Endothelial cell of umbilical vein (primary cell): ENCODE measurements at regions not wholly inside any gene's neighbourhood (a gene's known extent, or its start where the extent isn't known, plus 50 kb on each side); places are given as distances from the start of the nearest gene placed in this dataset.

Experiments used
- BruUV-seq: library from RNA; stranded (reverse); fragments of 400-500 nt; replicated peaks from 2 replicates; lab custom pipeline; 2021; lab: Mats Ljungman, UMichigan
- CTCF ChIA-PET: fragments of 300-600, 350-600 bp; sonication (Branson Sonifier 250); formaldehyde crosslinking; loops from one replicate; lab custom pipeline; 2021; ENCODE audit warnings: antibody characterized with exemption, inconsistent platforms; lab: Charles Lee
- POLR2A ChIA-PET: fragments of 300-600, 350-600 bp; sonication (Branson Sonifier 250); formaldehyde crosslinking; loops from one replicate; lab custom pipeline; 2021; ENCODE audit warnings: antibody characterized with exemption, inconsistent platforms; lab: Charles Lee
- DNase-seq: peaks from one replicate; pipeline ENCODE4 v3.0.0-alpha.2; 2011; ENCODE audit warnings: low read depth, low spot score
- FAIRE-seq: peaks from 2 replicates; lab custom pipeline; 2011; peaks lifted over from hg19 to GRCh38; lab: Jason Lieb, UNC
- H2AFZ ChIP-seq: 2 replicates; pipeline ENCODE4 v1.6.0; 2012; ENCODE audit warnings: low read depth, low read length, control low read depth, inconsistent platforms
- H3K27ac ChIP-seq: 2 replicates; pipeline ENCODE4 v1.5.1; 2011; ENCODE audit warnings: low read depth, mild to moderate bottlenecking, control low read depth, low read length, moderate library complexity; ENCODE audit not compliant: insufficient read depth
- H3K27me3 ChIP-seq, 2 experiments: 2 replicates each; pipeline versions ENCODE4 v1.6.0 to v1.6.1; 2011; ENCODE audit warnings: low read length in 2 of 2, mixed read lengths in 1 of 2; ENCODE audit not compliant: control insufficient read depth in 2 of 2, insufficient read depth in 2 of 2
- H3K36me3 ChIP-seq, 2 experiments: 2 replicates in 1 of 2; 3 replicates in 1 of 2; pipeline ENCODE4 v1.5.1; 2011; ENCODE audit warnings: low read length in 2 of 2, mild to moderate bottlenecking in 1 of 2, moderate library complexity in 1 of 2; ENCODE audit not compliant: control insufficient read depth in 2 of 2, insufficient read depth in 2 of 2; ENCODE audit errors: extremely low read depth in 1 of 2
- H3K4me1 ChIP-seq: 3 replicates; pipeline ENCODE4 v1.5.1; 2011; ENCODE audit warnings: mild to moderate bottlenecking, low read length; ENCODE audit not compliant: control insufficient read depth, insufficient read depth; ENCODE audit errors: extremely low read depth
- H3K4me2 ChIP-seq: 2 replicates; pipeline ENCODE4 v1.6.1; 2011; ENCODE audit warnings: low read length, control low read depth, mixed read lengths; ENCODE audit not compliant: insufficient read depth
- H3K4me3 ChIP-seq, 3 experiments: fragments of 200-600 bp in 1 of 3; sonication (generic), shearing (Covaris generic) in 1 of 3; replicated peaks in 1 of 3; 2 replicates each; pipeline ENCODE4 v1.5.1; 2011 to 2016; ENCODE audit warnings: control low read depth in 3 of 3, low read length in 3 of 3, mild to moderate bottlenecking in 2 of 3, inconsistent platforms in 1 of 3, low read depth in 1 of 3, moderate library complexity in 1 of 3; ENCODE audit not compliant: insufficient read depth in 1 of 3
- H3K79me2 ChIP-seq: 2 replicates; pipeline ENCODE4 v1.6.0; 2012; ENCODE audit warnings: low read length, inconsistent platforms; ENCODE audit not compliant: control insufficient read depth, insufficient read depth
- H3K9ac ChIP-seq: replicated peaks from 2 replicates; pipeline ENCODE3; 2011; ENCODE audit warnings: low read length, control low read depth; ENCODE audit not compliant: insufficient read depth; ENCODE audit errors: extremely low read depth
- H3K9me1 ChIP-seq: replicated peaks from 3 replicates; pipeline ENCODE4 v1.6.0; 2011; ENCODE audit warnings: mild to moderate bottlenecking, low read length; ENCODE audit not compliant: control insufficient read depth, insufficient read depth; ENCODE audit errors: extremely low read depth
- H3K9me3 ChIP-seq: replicated peaks from 2 replicates; pipeline ENCODE4 v1.5.1; 2012; ENCODE audit warnings: low read length, inconsistent platforms; ENCODE audit not compliant: control insufficient read depth, insufficient read depth
- H4K20me1 ChIP-seq: replicated peaks from 2 replicates; pipeline ENCODE3; 2011; ENCODE audit warnings: mild to moderate bottlenecking, low read length; ENCODE audit not compliant: control insufficient read depth, insufficient read depth; ENCODE audit errors: extremely low read depth
- CTCF ChIP-seq, 2 donors: IDR thresholded peaks; 1 replicate in 1 of 2; 2 replicates in 1 of 2; pipeline ENCODE4 v1.5.1; 2011; ENCODE audit warnings: low read length in 2 of 2, mild to moderate bottlenecking in 2 of 2, moderate library complexity in 2 of 2, control low read depth in 1 of 2, inconsistent platforms in 1 of 2, low read depth in 1 of 2; ENCODE audit not compliant: insufficient read depth in 1 of 2; ENCODE audit errors: extremely low read depth in 1 of 2
- EZH2 ChIP-seq: IDR thresholded peaks from 2 replicates; pipeline ENCODE4 v1.6.1; 2012; ENCODE audit warnings: borderline replicate concordance, low read depth, mild to moderate bottlenecking, moderate library complexity, low read length, inconsistent platforms; ENCODE audit not compliant: severe bottlenecking
- FOS ChIP-seq: IDR thresholded peaks from 2 replicates; pipeline ENCODE4 v1.6.1; 2011; ENCODE audit warnings: mild to moderate bottlenecking, low read length, moderate library complexity, borderline replicate concordance; ENCODE audit not compliant: insufficient read depth
- GATA2 ChIP-seq: IDR thresholded peaks from 2 replicates; pipeline ENCODE4 v1.7.0; 2011; ENCODE audit warnings: low read depth, mild to moderate bottlenecking, moderate library complexity, mixed read lengths, low read length; ENCODE audit not compliant: insufficient read length, insufficient read depth
- JUN ChIP-seq: IDR thresholded peaks from 2 replicates; pipeline ENCODE4 v1.6.1; 2011; ENCODE audit warnings: borderline replicate concordance, low read depth; ENCODE audit not compliant: insufficient read length, insufficient read depth
- MAX ChIP-seq: IDR thresholded peaks from 2 replicates; pipeline ENCODE4 v1.6.1; 2011; ENCODE audit not compliant: insufficient read depth, insufficient read length
- MYC ChIP-seq: IDR thresholded peaks from one replicate; pipeline ENCODE4 v1.6.1; 2011; ENCODE audit warnings: mild to moderate bottlenecking, low read depth, low read length
- POLR2A ChIP-seq: IDR thresholded peaks from 2 replicates; pipeline ENCODE4 v1.6.1; 2012; ENCODE audit warnings: low read depth, mild to moderate bottlenecking, control low read depth, low read length
- POLR2AphosphoS5 ChIP-seq: IDR thresholded peaks from 2 replicates; pipeline ENCODE4 v1.6.1; 2012; ENCODE audit warnings: low read depth, mild to moderate bottlenecking, control low read depth, low read length, moderate library complexity; ENCODE audit not compliant: insufficient read depth
- dilution Hi-C: fragments of 300-500 bp; cut with MboI; formaldehyde crosslinking; loops from one replicate; pipeline ENCODE4 v1.15.0; 2019; ENCODE audit warnings: low sequenced_read_pairs; ENCODE audit not compliant: extremely low pct_ligation_motif_present
- intact Hi-C: fragments of 100-400 bp; cut with micrococcal nuclease; formaldehyde crosslinking; loops from one replicate; pipeline ENCODE4 v1.10.0; 2022

GRCh38 chr3:29143151-29143550, 137.7 kb upstream of the RBMS3 start:
- ChIA-PET CTCF (interaction anchor here (0.7 kb wide), 2 partner anchors 8 to 476 kb away, joined by 3 read pairs; no protein-coding TSS in a partner anchor), POLR2A (no interaction called here)
- no peaks in the 10 kb centered on the region for H3K27me3 ChIP-seq
- H3K9me3 ChIP-seq: no peaks in the 10 kb centered on the region
- no peak overlapping the region for H3K4me3 ChIP-seq
- intact Hi-C loops: loop anchor here (2.0 kb wide), 1 partner anchor 14 kb away; no protein-coding TSS in a partner anchor
- H3K9ac ChIP-seq: no peak overlapping the region
- no peak overlapping the region for H2AFZ ChIP-seq
- H3K4me1 ChIP-seq: peaks cover 20% of the 10 kb centered on the region
- no TSS peak for BruUV-seq
- no peaks in the 10 kb centered on the region for H4K20me1 ChIP-seq
- no peaks in the 10 kb centered on the region for H3K36me3 ChIP-seq
- no peaks in the 10 kb centered on the region for H3K9me1 ChIP-seq
- H3K79me2 ChIP-seq: no peaks in the 10 kb centered on the region
- H3K27ac ChIP-seq: no peak overlapping the region
- no peak overlapping the region for H3K4me2 ChIP-seq
- peak; percentile 38 for DNase-seq
- no peak for FAIRE-seq
- dilution Hi-C loops: no loop called here
- TF ChIP-seq POLR2A (no peak), MAX (no peak), MYC (no peak), CTCF (IDR thresholded peaks at IDR 0.05; ENCODE audit: extremely low read depth in 1 of 2, insufficient read depth in 1 of 2, low read depth in 1 of 2, low read length in 2 of 2) (no peak), FOS (no peak), POLR2AphosphoS5 (no peak), JUN (no peak), GATA2 (no peak), EZH2 (no peak)
